SK-N-SH treated with all-trans-retinoic acid at 6 μM for 48 hours (cell line): ENCODE measurements at regions not wholly inside any gene's neighbourhood (a gene's known extent, or its start where the extent isn't known, plus 50 kb on each side); places are given as distances from the start of the nearest gene placed in this dataset.

Source experiments
- ATAC-seq: fragments of 200-7000 bp; cut with Tn5 transposase; 3 replicates; pipeline ENCODE4 v1.9.1; 2020; ENCODE audit warnings: mild to moderate bottlenecking, moderate library complexity
- ARNTL ChIP-seq: fragments of 450-650 bp; formaldehyde crosslinking; IDR thresholded peaks from 2 replicates; pipeline ENCODE4 v1.5.0; 2020; ENCODE audit warnings: low read depth, mild to moderate bottlenecking, moderate library complexity, borderline replicate concordance
- BACH2 ChIP-seq: fragments of 250-450 bp; sonication (Bioruptor Pico); IDR thresholded peaks from 2 replicates; pipeline ENCODE4 v1.9.0; 2021; ENCODE audit warnings: mild to moderate bottlenecking, borderline replicate concordance
- CREB5 ChIP-seq: fragments of 250-450 bp; sonication (Bioruptor Pico); IDR thresholded peaks from 2 replicates; pipeline ENCODE4 v1.5.1; 2020; ENCODE audit warnings: low read depth, mild to moderate bottlenecking, moderate library complexity
- CSDC2 ChIP-seq: fragments of 250-450 bp; sonication (Bioruptor Pico); IDR thresholded peaks from 2 replicates; pipeline ENCODE4 v1.5.0; 2020; ENCODE audit warnings: mild to moderate bottlenecking, moderate library complexity
- ESRRG ChIP-seq: fragments of 250-450 bp; sonication (Bioruptor Pico); IDR thresholded peaks from 2 replicates; pipeline ENCODE4 v1.6.1; 2021; ENCODE audit warnings: mild to moderate bottlenecking
- ISL1 ChIP-seq: fragments of 250-450 bp; sonication (Bioruptor Pico); IDR thresholded peaks from 2 replicates; pipeline ENCODE4 v2.1.2; 2022; ENCODE audit warnings: mild to moderate bottlenecking, moderate library complexity
- OSR1 ChIP-seq: fragments of 250-450 bp; sonication (Bioruptor Pico); IDR thresholded peaks from 2 replicates; pipeline ENCODE4 v1.8.0; 2022; ENCODE audit warnings: moderate library complexity, mild to moderate bottlenecking, inconsistent platforms
- PATZ1 ChIP-seq: fragments of 250-450 bp; sonication (Bioruptor Pico); IDR thresholded peaks from 2 replicates; pipeline ENCODE4 v1.8.0; 2020; ENCODE audit warnings: mild to moderate bottlenecking, moderate library complexity, borderline replicate concordance
- POU6F1 ChIP-seq: fragments of 250-450 bp; sonication (Bioruptor Pico); IDR thresholded peaks from 2 replicates; pipeline ENCODE4 v1.8.0; 2021; ENCODE audit warnings: low read depth, mild to moderate bottlenecking, moderate library complexity, borderline replicate concordance
- PPARA ChIP-seq: fragments of 250-450 bp; sonication (Bioruptor Pico); IDR thresholded peaks from 2 replicates; pipeline ENCODE4 v1.5.0; 2020; ENCODE audit warnings: mild to moderate bottlenecking, borderline replicate concordance
- RARB ChIP-seq: fragments of 250-450 bp; sonication (Bioruptor Pico); IDR thresholded peaks from 2 replicates; pipeline ENCODE4 v1.8.0; 2021; ENCODE audit warnings: mild to moderate bottlenecking, moderate library complexity
- SNAI2 ChIP-seq: fragments of 250-450 bp; sonication (Bioruptor Pico); IDR thresholded peaks from 2 replicates; pipeline ENCODE4 v1.5.0; 2020; ENCODE audit warnings: mild to moderate bottlenecking, moderate library complexity
- TOX ChIP-seq: fragments of 250-450 bp; sonication (Bioruptor Pico); IDR thresholded peaks from 2 replicates; pipeline ENCODE4 v1.8.0; 2021; ENCODE audit warnings: mild to moderate bottlenecking, moderate library complexity, borderline replicate concordance
- TSHZ2 ChIP-seq: fragments of 250-450 bp; sonication (Bioruptor Pico); IDR thresholded peaks from 2 replicates; pipeline ENCODE4 v1.5.0; 2020; ENCODE audit warnings: mild to moderate bottlenecking, moderate library complexity
- ZC3H10 ChIP-seq: fragments of 250-450 bp; sonication (Bioruptor Pico); IDR thresholded peaks from 2 replicates; pipeline ENCODE4 v1.5.1; 2021; ENCODE audit warnings: mild to moderate bottlenecking, moderate library complexity
- ZFP3 ChIP-seq: fragments of 250-450 bp; sonication (Bioruptor Pico); IDR thresholded peaks from 2 replicates; pipeline ENCODE4 v1.5.0; 2020; ENCODE audit warnings: mild to moderate bottlenecking, moderate library complexity
- ZFP30 ChIP-seq: fragments of 450-650 bp; formaldehyde crosslinking; IDR thresholded peaks from 2 replicates; pipeline ENCODE4 v1.5.0; 2022; ENCODE audit warnings: mild to moderate bottlenecking, moderate library complexity
- ZNF565 ChIP-seq: fragments of 450-650 bp; formaldehyde crosslinking; conservative IDR thresholded peaks from 2 replicates; pipeline ENCODE4 v1.5.0; 2020; ENCODE audit warnings: low read depth, mild to moderate bottlenecking, moderate library complexity
- ZNF70 ChIP-seq: fragments of 450-650 bp; formaldehyde crosslinking; IDR thresholded peaks from 2 replicates; pipeline ENCODE4 v1.5.0; 2020; ENCODE audit warnings: mild to moderate bottlenecking, moderate library complexity
- ZNF8 ChIP-seq: fragments of 450-650 bp; formaldehyde crosslinking; IDR thresholded peaks from 2 replicates; pipeline ENCODE4 v1.5.0; 2020; ENCODE audit warnings: mild to moderate bottlenecking, moderate library complexity

- no peak for TF ChIP-seq ZC3H10 (CRISPR knock-in tag)
- TF ChIP-seq TOX (CRISPR knock-in tag) = no peak
- TF ChIP-seq, all 23 proteins: peak for 0
- no peak for ATAC-seq
Measured at GRCh38 chr7:97285348-97285747, 167.8 kb downstream of the SDHAF3 start.

GRCh38 chr7:97293031-97293430 is 175.5 kb downstream of the SDHAF3 start:
- ATAC-seq = no peak
- no peak for TF ChIP-seq RARB (CRISPR knock-in tag)
- no peak for TF ChIP-seq SNAI2
- TF ChIP-seq TSHZ2 (CRISPR knock-in tag) = no peak
- no peak for TF ChIP-seq ZNF565 (CRISPR knock-in tag)
- no peak for TF ChIP-seq ZFP30 (CRISPR knock-in tag)
- TF ChIP-seq CREB5 (CRISPR knock-in tag) = no peak
- no peak for TF ChIP-seq ZNF70 (CRISPR knock-in tag)
- no peak for TF ChIP-seq TOX (CRISPR knock-in tag)
- no peak for TF ChIP-seq OSR1 (CRISPR knock-in tag)
- TF ChIP-seq ESRRG = no peak
- TF ChIP-seq BACH2 (CRISPR knock-in tag) = no peak
- no peak for TF ChIP-seq POU6F1 (CRISPR knock-in tag)
- no peak for TF ChIP-seq CSDC2 (CRISPR knock-in tag)
- no peak for TF ChIP-seq PATZ1 (CRISPR knock-in tag)
- TF ChIP-seq ZFP3 (CRISPR knock-in tag) = no peak
- no peak for TF ChIP-seq ZC3H10 (CRISPR knock-in tag)
- TF ChIP-seq ZNF8 (CRISPR knock-in tag) = no peak
- TF ChIP-seq PPARA = no peak
- no peak for TF ChIP-seq ISL1 (CRISPR knock-in tag)
- no peak for TF ChIP-seq ARNTL

- no peak for ATAC-seq
- TF ChIP-seq ZNF8 (CRISPR knock-in tag) (no peak), TSHZ2 (CRISPR knock-in tag) (no peak), POU6F1 (CRISPR knock-in tag) (no peak), BACH2 (CRISPR knock-in tag) (no peak), CREB5 (CRISPR knock-in tag) (no peak), CSDC2 (CRISPR knock-in tag) (no peak), ZFP3 (CRISPR knock-in tag) (no peak), ISL1 (CRISPR knock-in tag) (no peak), ZNF70 (CRISPR knock-in tag) (no peak)
Measured at GRCh38 chr7:97298561-97298960, 181.1 kb downstream of the SDHAF3 start.
